H9 (cell line): ENCODE measurements at regions not wholly inside any gene's neighbourhood (a gene's known extent, or its start where the extent isn't known, plus 50 kb on each side); places are given as distances from the start of the nearest gene placed in this dataset.

ENCODE experiments used
- DNase-seq: peaks from one replicate; pipeline ENCODE4 v3.0.0-alpha.2; 2017
- H2AFZ ChIP-seq: one replicate; pipeline ENCODE4 v1.6.1; 2013; ENCODE audit warnings: mild to moderate bottlenecking, low read length, control low read depth, moderate library complexity
- H2AK5ac ChIP-seq: 2 replicates; pipeline ENCODE4 v1.6.1; 2013; ENCODE audit warnings: low read length, control low read depth, mixed read lengths; ENCODE audit not compliant: insufficient read length
- H2BK120ac ChIP-seq: one replicate; pipeline ENCODE4 v1.6.1; 2013; ENCODE audit warnings: low read depth, mild to moderate bottlenecking, low read length, control low read depth, inconsistent platforms; ENCODE audit not compliant: poor library complexity, severe bottlenecking
- H2BK12ac ChIP-seq: 2 replicates; pipeline ENCODE4 v1.6.1; 2013; ENCODE audit warnings: low read length, control low read depth, mixed read lengths, low read depth; ENCODE audit not compliant: insufficient read length
- H2BK15ac ChIP-seq: 2 replicates; pipeline ENCODE4 v1.6.1; 2013; ENCODE audit warnings: low read depth, low read length, control low read depth
- H2BK20ac ChIP-seq: one replicate; pipeline ENCODE4 v1.6.1; 2013; ENCODE audit warnings: low read depth, mild to moderate bottlenecking, low read length, control low read depth, inconsistent platforms; ENCODE audit not compliant: poor library complexity, severe bottlenecking
- H2BK5ac ChIP-seq: 2 replicates; pipeline ENCODE4 v1.6.1; 2013; ENCODE audit warnings: low read length, control low read depth, mixed read lengths; ENCODE audit not compliant: insufficient read length
- H3K14ac ChIP-seq: 2 replicates; pipeline ENCODE4 v1.6.1; 2013; ENCODE audit warnings: low read length, control low read depth; ENCODE audit not compliant: insufficient read depth
- H3K18ac ChIP-seq: 2 replicates; pipeline ENCODE4 v1.6.1; 2013; ENCODE audit warnings: low read depth, mild to moderate bottlenecking, mixed read lengths, low read length, control low read depth; ENCODE audit not compliant: insufficient read length
- H3K23ac ChIP-seq: 2 replicates; pipeline ENCODE4 v1.6.1; 2013; ENCODE audit warnings: low read length, control low read depth, mixed read lengths, low read depth; ENCODE audit not compliant: insufficient read length
- H3K23me2 ChIP-seq: 2 replicates; pipeline ENCODE4 v1.6.1; 2013; ENCODE audit warnings: low read depth, mild to moderate bottlenecking, mixed read lengths, low read length, control low read depth; ENCODE audit not compliant: insufficient read length, poor library complexity, severe bottlenecking
- H3K27ac ChIP-seq: 2 replicates; pipeline ENCODE4 v1.5.1; 2013; ENCODE audit warnings: low read length, control low read depth, mixed read lengths, low read depth; ENCODE audit not compliant: insufficient read length
- H3K27me3 ChIP-seq: 2 replicates; pipeline ENCODE4 v1.6.1; 2013; ENCODE audit warnings: low read length, control low read depth, inconsistent platforms; ENCODE audit not compliant: insufficient read depth
- H3K4ac ChIP-seq: 2 replicates; pipeline ENCODE4 v1.6.1; 2013; ENCODE audit warnings: low read depth, mild to moderate bottlenecking, control low read depth, inconsistent platforms, low read length, moderate library complexity
- H3K4me1 ChIP-seq: 2 replicates; pipeline ENCODE4 v1.6.1; 2013; ENCODE audit warnings: low read length, control low read depth, inconsistent platforms; ENCODE audit not compliant: insufficient read depth
- H3K4me2 ChIP-seq: 2 replicates; pipeline ENCODE4 v1.6.1; 2013; ENCODE audit warnings: low read length, control low read depth, mixed read lengths; ENCODE audit not compliant: insufficient read length, insufficient read depth
- H3K56ac ChIP-seq: 2 replicates; pipeline ENCODE4 v1.6.1; 2013; ENCODE audit warnings: low read depth, mild to moderate bottlenecking, mixed read lengths, low read length, control low read depth; ENCODE audit not compliant: insufficient read length
- H3K79me1 ChIP-seq: 2 replicates; pipeline ENCODE4 v1.6.1; 2013; ENCODE audit warnings: low read depth, mild to moderate bottlenecking, moderate library complexity, low read length, control low read depth, inconsistent platforms; ENCODE audit not compliant: insufficient read depth, poor library complexity, severe bottlenecking
- H3K79me2 ChIP-seq: 2 replicates; pipeline ENCODE4 v1.6.1; 2013; ENCODE audit warnings: low read length, control low read depth, inconsistent platforms; ENCODE audit not compliant: insufficient read depth
- H3K9ac ChIP-seq: 2 replicates; pipeline ENCODE4 v1.6.1; 2013; ENCODE audit warnings: low read length, control low read depth, mixed read lengths; ENCODE audit not compliant: insufficient read length; ENCODE audit errors: extremely low read depth
- H3K9me3 ChIP-seq: one replicate; pipeline ENCODE4 v1.6.1; 2013; ENCODE audit warnings: low read depth, low read length, inconsistent platforms; ENCODE audit not compliant: control insufficient read depth
- H3T11ph ChIP-seq: one replicate; pipeline ENCODE4 v1.6.1; 2013; ENCODE audit warnings: mild to moderate bottlenecking, low read length, control low read depth, inconsistent platforms
- H4K20me1 ChIP-seq: one replicate; pipeline ENCODE4 v1.6.1; 2013; ENCODE audit not compliant: control insufficient read depth, insufficient read length, insufficient read depth
- H4K5ac ChIP-seq: 2 replicates; pipeline ENCODE4 v1.6.1; 2013; ENCODE audit warnings: low read depth, mild to moderate bottlenecking, mixed read lengths, low read length, control low read depth; ENCODE audit not compliant: insufficient read length
- H4K8ac ChIP-seq: replicated peaks from 2 replicates; pipeline ENCODE4 v1.6.1; 2013; ENCODE audit warnings: low read length, control low read depth, mixed read lengths, low read depth; ENCODE audit not compliant: insufficient read length
- H4K91ac ChIP-seq: 2 replicates; pipeline ENCODE4 v1.6.1; 2013; ENCODE audit warnings: low read depth, mild to moderate bottlenecking, moderate library complexity, mixed read lengths, low read length, control low read depth; ENCODE audit not compliant: insufficient read length
- H3K27ac Mint-ChIP-seq, 3 experiments: 2 replicates in 2 of 3; 3 replicates in 1 of 3; pipeline ENCODE4 v1.8.0; 2020 to 2021; ENCODE audit warnings: mixed read lengths in 3 of 3, mild to moderate bottlenecking in 1 of 3, moderate library complexity in 1 of 3
- H3K27me3 Mint-ChIP-seq: 2 replicates; pipeline ENCODE4 v1.8.0; 2021; ENCODE audit warnings: low read depth, mild to moderate bottlenecking, moderate library complexity, mixed read lengths
- H3K36me3 Mint-ChIP-seq, 3 experiments: 2 replicates in 2 of 3; 3 replicates in 1 of 3; pipeline ENCODE4 v1.8.0; 2020 to 2021; ENCODE audit warnings: low read depth in 3 of 3, mixed read lengths in 3 of 3; ENCODE audit not compliant: insufficient read depth in 1 of 3
- H3K4me1 Mint-ChIP-seq, 2 experiments: 2 replicates each; pipeline ENCODE4 v1.8.0; 2020; ENCODE audit warnings: mixed read lengths in 2 of 2
- H3K4me3 Mint-ChIP-seq, 2 experiments: 2 replicates in 1 of 2; 3 replicates in 1 of 2; pipeline ENCODE4 v1.8.0; 2020 to 2021; ENCODE audit warnings: mild to moderate bottlenecking in 2 of 2, mixed read lengths in 2 of 2, moderate library complexity in 1 of 2
- H3K9me3 Mint-ChIP-seq, 2 experiments: 2 replicates in 1 of 2; 3 replicates in 1 of 2; pipeline ENCODE4 v1.8.0; 2020; ENCODE audit warnings: mild to moderate bottlenecking in 2 of 2, mixed read lengths in 2 of 2, moderate library complexity in 1 of 2
- CTCF ChIP-seq: fragments of 200-600 bp; sonication (generic); conservative IDR thresholded peaks from 3 replicates; pipeline ENCODE4 v1.8.0; 2021; ENCODE audit warnings: antibody characterized with exemption, mild to moderate bottlenecking
- WGBS: extraction: QIAGEN DNeasy Blood & Tissue Kit; methylation state at CpG from one replicate; pipeline ENCODE4 v1.1.7; 2013; ENCODE audit warnings: missing lambda C conversion rate, low lambda C conversion rate, mixed read lengths; ENCODE audit not compliant: insufficient read length; ENCODE audit errors: extremely low coverage; 5-methylcytosine and 5-hydroxymethylcytosine counted together

GRCh38 chr1:48049823-48050535 is 52.8 kb upstream of the TRABD2B start:
- H3K27me3 Mint-ChIP-seq, result peaks cover 35% of the 10 kb centered on the region
- no peak for DNase-seq
- Histone ChIP-seq H4K8ac (no peak overlapping the region), H2BK15ac (no peak overlapping the region), H4K5ac (no peak overlapping the region), H3K27me3 (no peaks in the 10 kb centered on the region), H3K4ac (no peak overlapping the region), H4K91ac (no peak overlapping the region), H3K18ac (no peak overlapping the region), H3K79me1 (no peaks in the 10 kb centered on the region), H3K79me2 (no peaks in the 10 kb centered on the region), H3K14ac (no peak overlapping the region), H3K9ac (no peak overlapping the region), H2BK5ac (no peak overlapping the region), H3K4me1 (no peaks in the 10 kb centered on the region), H2BK120ac (no peak overlapping the region), H4K20me1 (no peaks in the 10 kb centered on the region), H3K27ac (no peak overlapping the region), H2AFZ (no peak overlapping the region), H2BK12ac (no peak overlapping the region), H3T11ph (no peak overlapping the region), H3K9me3 (no peaks in the 10 kb centered on the region), H3K4me2 (no peak overlapping the region), H3K56ac (no peak overlapping the region), H3K23ac (no peak overlapping the region), H3K23me2 (no peaks in the 10 kb centered on the region), H2AK5ac (no peak overlapping the region), H2BK20ac (no peak overlapping the region)
- no peaks in the 10 kb centered on the region; a peak in 1 of 5 replicates for H3K9me3 Mint-ChIP-seq
- no peak for TF ChIP-seq CTCF
- H3K36me3 Mint-ChIP-seq, result no peaks in the 10 kb centered on the region
- no peak overlapping the region for H3K27ac Mint-ChIP-seq
- H3K4me3 Mint-ChIP-seq, result no peak overlapping the region
- H3K4me1 Mint-ChIP-seq, result peaks cover 15 to 20% of the 10 kb centered on the region in 2 experiments
- no CpG with 5 or more reads among the region's 8 CpGs for WGBS
